ENCODE measurements at regions not wholly inside any gene's neighbourhood (a gene's known extent, or its start where the extent isn't known, plus 50 kb on each side); places are given as distances from the start of the nearest gene placed in this dataset.

GRCh38 chr1:60989749-60990713, 92.3 kb upstream of the NFIA start:
- DNase-seq (ENCODE audit: low spot score) = peak; percentile 85
- peak; percentile 90 for ATAC-seq
- intact Hi-C loops (cut with DNase I) = loop anchor here (10.0 kb wide), 1 partner anchor 55 kb away; no protein-coding TSS in a partner anchor

- DNase-seq (ENCODE audit: low spot score) (no peak), ATAC-seq (no peak)
- intact Hi-C loops (cut with DNase I) = loop anchor here (10.0 kb wide), 1 partner anchor 56 kb away; no protein-coding TSS in a partner anchor
Observed at GRCh38 chr1:60988891-60989290, 93.5 kb upstream of the NFIA start.

DNA sequence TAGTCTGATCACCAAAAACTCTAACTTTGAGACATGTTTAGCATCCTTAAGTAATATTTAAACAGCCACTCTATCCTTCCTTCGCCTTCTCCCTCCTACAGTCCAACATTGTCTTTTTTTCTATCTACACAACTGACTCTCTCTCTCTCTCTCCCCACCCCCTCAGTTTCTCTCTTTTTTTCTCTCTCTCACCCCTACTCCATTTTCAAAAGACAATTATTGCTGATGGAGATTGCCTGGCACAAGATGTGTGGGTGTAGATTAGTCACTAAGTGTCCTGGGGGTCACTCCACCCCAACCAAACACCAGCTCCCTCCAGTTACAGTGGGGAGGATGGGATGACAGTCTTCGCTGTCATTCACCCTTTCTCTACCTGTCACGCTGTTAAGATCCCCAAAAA, 94.5 kb upstream of the NFIA start:
- DNase-seq (ENCODE audit: low spot score) = no peak
- intact Hi-C loops (cut with DNase I) = loop anchor here (10.0 kb wide), 1 partner anchor 57 kb away; no protein-coding TSS in a partner anchor
- no peak for ATAC-seq

GRCh38 chr1:60984062-60984799, 98.1 kb upstream of the NFIA start:
- DNase-seq (ENCODE audit: low spot score) (peak; percentile 68), ATAC-seq (peak; percentile 94)
- intact Hi-C loops (cut with DNase I) = loop anchor here (10.0 kb wide), 1 partner anchor 61 kb away; no protein-coding TSS in a partner anchor

GRCh38 chr1:60983701-60984061, 98.7 kb upstream of the NFIA start:
- no peak for DNase-seq (ENCODE audit: low spot score)
- intact Hi-C loops (cut with DNase I) = loop anchor here (10.0 kb wide), 1 partner anchor 61 kb away; no protein-coding TSS in a partner anchor
- ATAC-seq = peak; percentile 47

DNA sequence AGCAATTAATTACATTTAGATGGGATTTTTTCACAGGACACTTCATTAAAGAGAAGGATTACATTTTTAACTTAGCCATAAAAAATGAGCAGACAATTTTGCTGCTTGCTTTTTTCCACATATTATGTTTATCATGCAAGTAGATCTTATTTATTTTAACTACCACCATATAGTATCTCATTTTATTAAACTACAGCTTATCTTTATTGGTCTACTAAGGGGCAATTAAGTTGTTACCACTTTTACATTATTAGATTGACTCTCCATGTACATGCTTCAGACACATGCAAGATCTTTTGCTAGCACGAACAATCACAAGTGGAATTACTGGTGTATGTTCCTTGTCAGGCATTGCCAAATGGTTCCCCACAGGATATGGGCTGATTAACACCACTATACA, 99.8 kb upstream of the NFIA start:
- ATAC-seq (no peak), DNase-seq (ENCODE audit: low spot score) (no peak)
- intact Hi-C loops (cut with DNase I) = loop anchor here (10.0 kb wide), 1 partner anchor 62 kb away; no protein-coding TSS in a partner anchor

- DNase-seq (ENCODE audit: low spot score) = no peak
- no peak for ATAC-seq
- intact Hi-C loops (cut with DNase I) = loop anchor here (10.0 kb wide), 1 partner anchor 63 kb away; no protein-coding TSS in a partner anchor
Observed at GRCh38 chr1:60981357-60981756, 101.0 kb upstream of the NFIA start.

DNA sequence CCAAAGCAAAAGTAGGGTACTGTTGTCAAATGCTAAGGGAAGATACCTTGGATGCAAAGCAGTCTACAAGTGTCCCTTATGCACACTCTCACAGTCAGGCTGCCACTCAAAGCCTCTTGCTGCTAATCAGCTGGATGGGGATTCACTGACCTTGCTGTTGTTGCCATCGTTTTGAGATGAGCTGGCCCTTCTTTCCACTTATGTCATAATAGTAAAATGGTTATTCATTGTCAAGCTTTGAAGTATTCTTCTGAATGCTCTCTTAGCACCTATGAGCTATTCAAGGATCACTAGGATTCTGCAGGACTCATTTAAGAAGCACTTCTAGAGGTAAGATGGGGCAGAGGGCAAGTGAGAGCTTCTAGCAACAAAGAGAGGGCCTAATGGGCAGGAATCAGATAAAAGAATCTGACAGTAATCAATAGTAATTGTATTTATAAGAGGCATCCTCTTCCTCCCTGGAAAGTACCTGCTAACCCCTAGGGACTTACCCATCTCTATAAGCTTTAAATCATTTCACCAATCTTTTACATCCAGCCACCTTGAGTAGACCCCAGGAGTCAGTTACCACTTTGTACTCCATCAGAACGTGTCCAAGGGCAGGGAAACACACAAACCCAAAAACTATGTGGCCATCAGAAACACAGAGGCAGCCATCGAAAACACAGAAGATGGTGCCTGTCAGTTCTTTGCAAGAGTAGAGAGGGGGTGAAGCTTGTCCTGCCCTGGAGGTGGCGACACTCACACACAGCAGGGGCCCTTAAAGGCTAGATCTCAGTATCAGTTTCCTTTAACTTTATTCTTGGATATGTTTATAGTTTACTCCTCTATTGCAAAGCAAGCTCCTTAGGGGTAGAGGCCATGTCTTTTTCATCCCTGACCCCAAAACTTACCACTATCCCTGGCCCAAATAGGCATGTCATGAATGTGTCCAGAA, 103.7 kb upstream of the NFIA start:
- intact Hi-C loops (cut with DNase I) = loop anchor here (10.0 kb wide), 1 partner anchor 866 kb away; no protein-coding TSS in a partner anchor
- DNase-seq (ENCODE audit: low spot score) (no peak), ATAC-seq (no peak)

- intact Hi-C loops (cut with DNase I) = loop anchor here (10.0 kb wide), 1 partner anchor 867 kb away; no protein-coding TSS in a partner anchor
- DNase-seq (ENCODE audit: low spot score) (no peak), ATAC-seq (no peak)
Observed at GRCh38 chr1:60977661-60978060, 104.7 kb upstream of the NFIA start.

DNA sequence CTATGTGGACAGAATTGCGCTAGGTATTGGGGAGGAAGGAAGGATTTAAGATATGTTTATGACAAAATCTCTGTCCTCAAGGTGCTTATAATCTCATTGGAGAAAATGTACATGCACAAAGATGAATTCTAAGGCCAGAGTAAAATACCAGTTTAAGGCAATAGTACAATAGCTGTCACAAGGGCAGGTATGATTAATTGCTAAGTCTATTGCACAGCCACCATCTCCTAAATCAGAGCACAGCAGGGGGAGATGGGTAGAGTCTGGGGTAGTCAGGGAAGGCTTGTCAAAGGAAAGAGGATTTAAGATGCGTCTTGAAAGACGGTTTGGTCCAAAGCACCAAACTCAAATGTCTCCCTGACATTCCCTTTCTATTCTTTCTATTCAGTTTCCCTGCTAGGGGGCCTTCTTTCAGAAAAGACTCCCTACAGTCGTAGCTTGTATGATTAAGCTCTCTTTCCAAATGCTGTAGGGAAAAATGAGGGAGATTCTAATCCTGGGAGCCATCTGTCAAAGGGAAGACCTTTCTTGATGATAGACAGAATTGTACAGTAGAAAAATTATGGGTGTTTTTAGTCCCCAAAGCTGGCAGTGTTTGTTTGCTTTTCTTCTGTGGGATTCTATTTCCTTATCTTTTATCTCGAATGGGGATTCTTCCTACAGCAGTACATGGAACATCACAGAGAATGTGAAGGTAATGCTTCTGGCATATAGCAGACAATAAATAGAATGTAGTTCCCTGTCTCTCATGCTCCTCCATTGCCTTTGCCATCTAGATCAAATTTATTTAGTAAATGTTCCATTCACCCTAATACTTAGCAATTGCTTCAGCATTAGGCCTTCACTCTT, 107.6 kb upstream of the NFIA start:
- intact Hi-C loops (cut with DNase I) = loop anchor here (10.0 kb wide), 1 partner anchor 870 kb away; no protein-coding TSS in a partner anchor
- ATAC-seq = no peak

GRCh38 chr1:60973668-60974067, 108.7 kb upstream of the NFIA start:
- no peak for ATAC-seq
- DNase-seq (ENCODE audit: low spot score) = no peak
- intact Hi-C loops (cut with DNase I) = loop anchor here (10.0 kb wide), 1 partner anchor 871 kb away; no protein-coding TSS in a partner anchor

More for the DNA sequence above, 107.6 kb upstream of the NFIA start:
- no peak for DNase-seq (ENCODE audit: low spot score)

GRCh38 chr1:60972841-60973364, 109.5 kb upstream of the NFIA start:
- intact Hi-C loops (cut with DNase I) = loop anchor here (10.0 kb wide), 1 partner anchor 872 kb away; no protein-coding TSS in a partner anchor
- ATAC-seq = no peak

DNA sequence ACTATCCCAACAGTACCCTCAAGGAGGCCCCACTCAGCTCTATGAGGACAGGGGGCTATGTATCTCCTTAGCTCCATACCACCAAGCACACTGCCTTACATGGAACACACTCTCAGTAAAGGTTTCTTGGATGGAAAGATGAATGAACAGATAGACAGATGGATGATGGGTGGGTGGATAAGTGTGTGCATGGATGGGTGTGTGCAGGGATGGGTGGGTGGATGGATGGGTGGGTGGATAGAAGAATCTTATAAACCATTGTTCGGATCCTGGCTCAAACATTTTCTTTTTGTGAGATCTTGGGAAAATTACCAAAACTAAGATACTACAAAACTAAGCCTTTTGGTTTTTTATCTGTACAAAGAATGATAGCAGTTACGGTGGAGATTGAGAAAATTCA, 111.0 kb upstream of the NFIA start:
- ATAC-seq (peak; percentile 47), DNase-seq (ENCODE audit: low spot score) (no peak)
- intact Hi-C loops (cut with DNase I) = loop anchor here (10.0 kb wide), 1 partner anchor 873 kb away; no protein-coding TSS in a partner anchor

More at GRCh38 chr1:60972841-60973364, 109.5 kb upstream of the NFIA start:
- DNase-seq (ENCODE audit: low spot score) = no peak

DNA sequence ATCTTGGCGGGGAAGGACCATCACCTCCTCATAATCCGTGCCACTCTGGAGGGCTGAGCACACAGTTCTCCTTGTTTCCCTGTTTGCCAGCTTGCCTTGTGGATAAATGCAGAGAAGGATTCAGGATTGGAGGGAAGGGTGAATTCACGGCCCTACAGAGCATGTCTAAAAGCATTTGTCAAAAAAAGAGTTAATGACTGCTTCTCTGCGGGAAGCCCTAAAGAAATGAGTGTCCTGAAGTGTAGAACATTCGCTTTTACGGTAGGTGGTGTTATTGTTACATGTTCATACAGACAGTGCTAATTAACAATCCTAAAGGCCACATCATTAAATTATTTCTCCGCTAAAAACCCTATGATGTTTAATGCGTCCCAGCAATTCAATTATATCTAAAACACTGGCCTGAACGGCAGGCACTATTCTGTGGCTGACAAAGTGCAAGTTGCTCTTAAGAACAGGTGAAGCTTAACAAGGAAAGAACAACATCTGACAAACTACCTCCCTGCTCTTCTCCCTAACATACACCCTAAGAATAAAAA, 112.3 kb upstream of the NFIA start:
- DNase-seq (ENCODE audit: low spot score) (no peak), ATAC-seq (peak; percentile 77)
- intact Hi-C loops (cut with DNase I) = loop anchor here (10.0 kb wide), 1 partner anchor 875 kb away; no protein-coding TSS in a partner anchor

GRCh38 chr1:60965280-60965854, 117.0 kb upstream of the NFIA start:
- intact Hi-C loops (cut with DNase I) = no loop called here
- DNase-seq (ENCODE audit: low spot score) = no peak
- no peak for ATAC-seq

DNA sequence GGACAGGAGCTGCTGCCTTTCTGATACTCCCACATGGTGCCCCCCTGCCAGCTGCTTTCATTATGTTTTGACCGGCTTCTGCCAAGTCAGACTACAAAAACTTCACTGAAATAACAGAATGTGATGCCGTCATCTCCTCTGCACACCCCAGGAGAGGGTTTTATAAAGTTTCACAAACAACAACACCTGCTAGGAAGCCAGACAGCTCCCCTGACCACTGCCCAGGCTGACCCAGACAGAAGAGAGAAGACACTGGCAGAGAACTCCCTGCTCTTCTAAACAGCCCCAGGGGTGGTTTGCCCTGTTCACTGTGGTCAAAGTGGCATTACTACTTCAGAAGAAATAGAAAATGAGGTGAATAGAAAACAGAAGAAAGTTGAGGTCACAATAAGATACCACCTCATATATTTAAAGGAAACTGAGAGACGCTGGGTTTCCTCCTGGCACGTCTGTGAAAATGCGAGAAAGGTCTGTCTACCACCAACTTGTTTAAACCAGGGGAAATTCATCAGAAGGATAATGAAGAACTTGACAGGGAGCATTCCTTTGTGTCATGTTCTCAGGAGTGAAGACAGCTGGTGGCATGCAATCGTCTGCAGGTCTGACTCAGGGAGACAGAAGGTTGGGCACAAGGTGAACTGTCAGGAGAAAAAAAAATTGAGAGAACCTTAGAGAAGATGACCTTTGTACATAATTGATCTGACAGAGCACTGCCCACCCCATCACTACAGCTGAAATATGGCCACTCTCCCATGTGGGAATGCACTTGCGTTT, 119.0 kb upstream of the NFIA start:
- ATAC-seq (no peak), DNase-seq (ENCODE audit: low spot score) (no peak)
- intact Hi-C loops (cut with DNase I) = no loop called here

All from sciatic nerve (tissue), 2 donors.